ENCODE measurements at regions not wholly inside any gene's neighbourhood (a gene's known extent, or its start where the extent isn't known, plus 50 kb on each side); places are given as distances from the start of the nearest gene placed in this dataset.
A peak's percentile ranks its signal among the peaks of the same experiment; 100 is the strongest.

GRCh38 chr14:81801921-81802320 is 268.3 kb upstream of the SEL1L start:
- WGBS = 73% methylated on average over 5 of the region's 5 CpGs
- no peak overlapping the region for H4K91ac ChIP-seq (ENCODE audit: low read length)
- H3K4me1 ChIP-seq (ENCODE audit: control insufficient read depth, insufficient read depth, low read depth, low read length) = no peaks in the 10 kb centered on the region
- no peak for DNase-seq
- H3K9ac ChIP-seq (ENCODE audit: low read length) = peak overlapping the region; percentile 49
- H3K14ac ChIP-seq (ENCODE audit: low read length in 2 of 2) = no peak overlapping the region
- no peak overlapping the region for H2BK15ac ChIP-seq (ENCODE audit: low read depth, poor library complexity, severe bottlenecking)
- peak overlapping the region in 1 of 2 experiments; percentile 59 for H3K4me3 ChIP-seq (ENCODE audit: insufficient read depth in 1 of 2, low read depth in 1 of 2, low read length in 2 of 2)
- H3K4me2 ChIP-seq (ENCODE audit: low read length, poor library complexity, severe bottlenecking) = no peak overlapping the region
- H3K27ac ChIP-seq (ENCODE audit: low read length, poor library complexity, severe bottlenecking) = no peak overlapping the region
- H3K79me1 ChIP-seq (replicated peaks; ENCODE audit: low read length, poor library complexity, severe bottlenecking) = no peaks in the 10 kb centered on the region
- no peak overlapping the region for H3K4ac ChIP-seq (ENCODE audit: low read depth in 1 of 2, low read length in 2 of 2)
- no peaks in the 10 kb centered on the region for H3K9me3 ChIP-seq (ENCODE audit: control insufficient read depth, low read length)
- H2BK120ac ChIP-seq (ENCODE audit: low read depth, low read length) = no peak overlapping the region
- no peak overlapping the region for H2BK12ac ChIP-seq (ENCODE audit: low read length in 2 of 2)
- H3K23ac ChIP-seq (ENCODE audit: low read length in 2 of 2) = no peak overlapping the region
- H3K36me3 ChIP-seq (ENCODE audit: control insufficient read depth in 1 of 2, insufficient read depth in 2 of 2, low read depth in 1 of 2, low read length in 2 of 2) = no peaks in the 10 kb centered on the region
- H3K18ac ChIP-seq (ENCODE audit: low read depth in 1 of 2, low read length in 2 of 2) = no peak overlapping the region
- H4K8ac ChIP-seq (ENCODE audit: low read length) = no peak overlapping the region
- H2BK5ac ChIP-seq (ENCODE audit: low read depth, low read length, poor library complexity, severe bottlenecking) = no peak overlapping the region
- no peaks in the 10 kb centered on the region for H3K27me3 ChIP-seq (ENCODE audit: control insufficient read depth in 1 of 2, insufficient read depth in 1 of 2, low read length in 2 of 2)
- no peak overlapping the region for H2AK5ac ChIP-seq (ENCODE audit: low read length, severe bottlenecking)
- H2AFZ ChIP-seq (ENCODE audit: low read depth, low read length) = no peak overlapping the region

- Histone ChIP-seq H3K9ac (ENCODE audit: low read length) (peak overlapping the region; percentile 49), H2BK120ac (ENCODE audit: low read depth, low read length) (no peak overlapping the region), H4K8ac (ENCODE audit: low read length) (no peak overlapping the region), H4K91ac (ENCODE audit: low read length) (no peak overlapping the region), H3K27me3 (ENCODE audit: control insufficient read depth in 1 of 2, insufficient read depth in 1 of 2, low read length in 2 of 2) (no peaks in the 10 kb centered on the region), H3K4me3 (ENCODE audit: insufficient read depth in 1 of 2, low read depth in 1 of 2, low read length in 2 of 2) (peak overlapping the region in 1 of 2 experiments; percentile 59), H3K23ac (ENCODE audit: low read length in 2 of 2) (no peak overlapping the region), H3K4me2 (ENCODE audit: low read length, poor library complexity, severe bottlenecking) (no peak overlapping the region), H3K79me1 (replicated peaks; ENCODE audit: low read length, poor library complexity, severe bottlenecking) (no peaks in the 10 kb centered on the region), H2BK12ac (ENCODE audit: low read length in 2 of 2) (no peak overlapping the region), H3K4me1 (ENCODE audit: control insufficient read depth, insufficient read depth, low read depth, low read length) (no peaks in the 10 kb centered on the region), H2BK15ac (ENCODE audit: low read depth, poor library complexity, severe bottlenecking) (no peak overlapping the region), H2AFZ (ENCODE audit: low read depth, low read length) (no peak overlapping the region), H3K36me3 (ENCODE audit: control insufficient read depth in 1 of 2, insufficient read depth in 2 of 2, low read depth in 1 of 2, low read length in 2 of 2) (no peaks in the 10 kb centered on the region), H2BK5ac (ENCODE audit: low read depth, low read length, poor library complexity, severe bottlenecking) (no peak overlapping the region), H2AK5ac (ENCODE audit: low read length, severe bottlenecking) (no peak overlapping the region), H3K4ac (ENCODE audit: low read depth in 1 of 2, low read length in 2 of 2) (no peak overlapping the region), H3K27ac (ENCODE audit: low read length, poor library complexity, severe bottlenecking) (no peak overlapping the region), H3K9me3 (ENCODE audit: control insufficient read depth, low read length) (no peaks in the 10 kb centered on the region), H3K18ac (ENCODE audit: low read depth in 1 of 2, low read length in 2 of 2) (no peak overlapping the region), H3K14ac (ENCODE audit: low read length in 2 of 2) (no peak overlapping the region)
- WGBS = 36% methylated on average over 1 of the region's 2 CpGs
- DNase-seq = no peak
Observed at GRCh38 chr14:81802341-81802740, 268.7 kb upstream of the SEL1L start.

GRCh38 chr14:81805785-81806184 is 272.1 kb upstream of the SEL1L start:
- H3K14ac ChIP-seq (ENCODE audit: low read length in 2 of 2) = no peak overlapping the region
- H3K9me3 ChIP-seq (ENCODE audit: control insufficient read depth, low read length) = peaks cover 4% of the 10 kb centered on the region
- H2BK120ac ChIP-seq (ENCODE audit: low read depth, low read length) = no peak overlapping the region
- no peaks in the 10 kb centered on the region for H3K36me3 ChIP-seq (ENCODE audit: control insufficient read depth in 1 of 2, insufficient read depth in 2 of 2, low read depth in 1 of 2, low read length in 2 of 2)
- H3K4me3 ChIP-seq (ENCODE audit: insufficient read depth in 1 of 2, low read depth in 1 of 2, low read length in 2 of 2) = no peak overlapping the region
- no peak overlapping the region for H2BK15ac ChIP-seq (ENCODE audit: low read depth, poor library complexity, severe bottlenecking)
- no peaks in the 10 kb centered on the region for H3K79me1 ChIP-seq (replicated peaks; ENCODE audit: low read length, poor library complexity, severe bottlenecking)
- H4K91ac ChIP-seq (ENCODE audit: low read length) = no peak overlapping the region
- no peak for DNase-seq
- 81% methylated on average over 2 of the region's 2 CpGs for WGBS
- no peak overlapping the region for H3K27ac ChIP-seq (ENCODE audit: low read length, poor library complexity, severe bottlenecking)
- no peaks in the 10 kb centered on the region for H3K4me1 ChIP-seq (ENCODE audit: control insufficient read depth, insufficient read depth, low read depth, low read length)
- no peak overlapping the region for H4K8ac ChIP-seq (ENCODE audit: low read length)
- no peaks in the 10 kb centered on the region for H3K27me3 ChIP-seq (ENCODE audit: control insufficient read depth in 1 of 2, insufficient read depth in 1 of 2, low read length in 2 of 2)
- H3K9ac ChIP-seq (ENCODE audit: low read length) = no peak overlapping the region
- no peak overlapping the region for H2AK5ac ChIP-seq (ENCODE audit: low read length, severe bottlenecking)
- H3K18ac ChIP-seq (ENCODE audit: low read depth in 1 of 2, low read length in 2 of 2) = no peak overlapping the region
- H3K4me2 ChIP-seq (ENCODE audit: low read length, poor library complexity, severe bottlenecking) = no peak overlapping the region
- H3K4ac ChIP-seq (ENCODE audit: low read depth in 1 of 2, low read length in 2 of 2) = no peak overlapping the region
- no peak overlapping the region for H2BK12ac ChIP-seq (ENCODE audit: low read length in 2 of 2)
- H2BK5ac ChIP-seq (ENCODE audit: low read depth, low read length, poor library complexity, severe bottlenecking) = no peak overlapping the region
- H3K23ac ChIP-seq (ENCODE audit: low read length in 2 of 2) = no peak overlapping the region
- H2AFZ ChIP-seq (ENCODE audit: low read depth, low read length) = no peak overlapping the region

- Histone ChIP-seq H3K14ac (ENCODE audit: low read length in 2 of 2) (no peak overlapping the region), H2AFZ (ENCODE audit: low read depth, low read length) (no peak overlapping the region), H3K79me1 (replicated peaks; ENCODE audit: low read length, poor library complexity, severe bottlenecking) (no peaks in the 10 kb centered on the region), H3K4me3 (ENCODE audit: insufficient read depth in 1 of 2, low read depth in 1 of 2, low read length in 2 of 2) (no peak overlapping the region), H2BK12ac (ENCODE audit: low read length in 2 of 2) (no peak overlapping the region), H3K4me2 (ENCODE audit: low read length, poor library complexity, severe bottlenecking) (no peak overlapping the region), H3K18ac (ENCODE audit: low read depth in 1 of 2, low read length in 2 of 2) (no peak overlapping the region), H4K91ac (ENCODE audit: low read length) (no peak overlapping the region), H3K27ac (ENCODE audit: low read length, poor library complexity, severe bottlenecking) (no peak overlapping the region), H3K36me3 (ENCODE audit: control insufficient read depth in 1 of 2, insufficient read depth in 2 of 2, low read depth in 1 of 2, low read length in 2 of 2) (no peaks in the 10 kb centered on the region), H2AK5ac (ENCODE audit: low read length, severe bottlenecking) (no peak overlapping the region), H2BK5ac (ENCODE audit: low read depth, low read length, poor library complexity, severe bottlenecking) (no peak overlapping the region), H3K27me3 (ENCODE audit: control insufficient read depth in 1 of 2, insufficient read depth in 1 of 2, low read length in 2 of 2) (no peaks in the 10 kb centered on the region), H3K23ac (ENCODE audit: low read length in 2 of 2) (no peak overlapping the region), H3K9me3 (ENCODE audit: control insufficient read depth, low read length) (peaks cover 4% of the 10 kb centered on the region), H3K4me1 (ENCODE audit: control insufficient read depth, insufficient read depth, low read depth, low read length) (no peaks in the 10 kb centered on the region), H2BK120ac (ENCODE audit: low read depth, low read length) (no peak overlapping the region), H4K8ac (ENCODE audit: low read length) (no peak overlapping the region), H3K4ac (ENCODE audit: low read depth in 1 of 2, low read length in 2 of 2) (no peak overlapping the region), H2BK15ac (ENCODE audit: low read depth, poor library complexity, severe bottlenecking) (no peak overlapping the region), H3K9ac (ENCODE audit: low read length) (no peak overlapping the region)
- DNase-seq = no peak
- 56% methylated on average over 4 of the region's 7 CpGs for WGBS
Observed at GRCh38 chr14:81811705-81812269, 278.1 kb upstream of the SEL1L start.
